GM12878 (cell line): ENCODE measurements at regions not wholly inside any gene's neighbourhood (a gene's known extent, or its start where the extent isn't known, plus 50 kb on each side); places are given as distances from the start of the nearest gene placed in this dataset.
A peak's percentile ranks its signal among the peaks of the same experiment; 100 is the strongest.

ENCODE experiments used
- CREM ChIP-seq: IDR thresholded peaks from 2 replicates; pipeline ENCODE4 v1.6.1; 2014; ENCODE audit warnings: antibody characterized with exemption, low read depth
- EZH2 ChIP-seq: IDR thresholded peaks from 2 replicates; pipeline ENCODE4 v1.6.1; 2012; ENCODE audit warnings: low read depth, mild to moderate bottlenecking, control low read depth, inconsistent platforms, low read length, borderline replicate concordance; ENCODE audit not compliant: control insufficient read depth
- IRF4 ChIP-seq: IDR thresholded peaks from 2 replicates; pipeline ENCODE4 v1.6.1; 2011; ENCODE audit warnings: low read depth, low read length
- RFX5 ChIP-seq: IDR thresholded peaks from 2 replicates; pipeline ENCODE4 v1.6.1; 2011; ENCODE audit warnings: low read depth, low read length, improper control_type of control experiment
- ZBED1 ChIP-seq: IDR thresholded peaks from 2 replicates; pipeline ENCODE4 v1.6.1; 2016; ENCODE audit warnings: borderline replicate concordance
- TF ChIP-seq, protein P1 (sequence below): fragments of 450-650 bp; formaldehyde crosslinking; IDR thresholded peaks from 2 replicates; pipeline ENCODE4 v1.5.0; 2022; ENCODE audit warnings: mild to moderate bottlenecking, missing genetic modification characterization
- TF ChIP-seq, protein P2 (sequence below): fragments of 450-650 bp; IDR thresholded peaks from 2 replicates; pipeline ENCODE4 v1.6.1; 2017; ENCODE audit warnings: mild to moderate bottlenecking, low read depth, inconsistent platforms; ENCODE audit not compliant: poor library complexity, severe bottlenecking
- TF ChIP-seq, protein P3 (sequence below): fragments of 450-650 bp; IDR thresholded peaks from 2 replicates; pipeline ENCODE4 v1.6.1; 2017; ENCODE audit warnings: antibody characterized with exemption, mild to moderate bottlenecking, moderate library complexity
- TF ChIP-seq, protein P4 (sequence below): fragments of 450-650 bp; IDR thresholded peaks from 2 replicates; pipeline ENCODE4 v1.6.1; 2017; ENCODE audit warnings: low read depth, mild to moderate bottlenecking, moderate library complexity

- TF ChIP-seq, protein P1, sequence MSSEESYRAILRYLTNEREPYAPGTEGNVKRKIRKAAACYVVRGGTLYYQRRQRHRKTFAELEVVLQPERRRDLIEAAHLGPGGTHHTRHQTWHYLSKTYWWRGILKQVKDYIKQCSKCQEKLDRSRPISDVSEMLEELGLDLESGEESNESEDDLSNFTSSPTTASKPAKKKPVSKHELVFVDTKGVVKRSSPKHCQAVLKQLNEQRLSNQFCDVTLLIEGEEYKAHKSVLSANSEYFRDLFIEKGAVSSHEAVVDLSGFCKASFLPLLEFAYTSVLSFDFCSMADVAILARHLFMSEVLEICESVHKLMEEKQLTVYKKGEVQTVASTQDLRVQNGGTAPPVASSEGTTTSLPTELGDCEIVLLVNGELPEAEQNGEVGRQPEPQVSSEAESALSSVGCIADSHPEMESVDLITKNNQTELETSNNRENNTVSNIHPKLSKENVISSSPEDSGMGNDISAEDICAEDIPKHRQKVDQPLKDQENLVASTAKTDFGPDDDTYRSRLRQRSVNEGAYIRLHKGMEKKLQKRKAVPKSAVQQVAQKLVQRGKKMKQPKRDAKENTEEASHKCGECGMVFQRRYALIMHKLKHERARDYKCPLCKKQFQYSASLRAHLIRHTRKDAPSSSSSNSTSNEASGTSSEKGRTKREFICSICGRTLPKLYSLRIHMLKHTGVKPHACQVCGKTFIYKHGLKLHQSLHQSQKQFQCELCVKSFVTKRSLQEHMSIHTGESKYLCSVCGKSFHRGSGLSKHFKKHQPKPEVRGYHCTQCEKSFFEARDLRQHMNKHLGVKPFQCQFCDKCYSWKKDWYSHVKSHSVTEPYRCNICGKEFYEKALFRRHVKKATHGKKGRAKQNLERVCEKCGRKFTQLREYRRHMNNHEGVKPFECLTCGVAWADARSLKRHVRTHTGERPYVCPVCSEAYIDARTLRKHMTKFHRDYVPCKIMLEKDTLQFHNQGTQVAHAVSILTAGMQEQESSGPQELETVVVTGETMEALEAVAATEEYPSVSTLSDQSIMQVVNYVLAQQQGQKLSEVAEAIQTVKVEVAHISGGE, result no peak
- TF ChIP-seq, protein P2, sequence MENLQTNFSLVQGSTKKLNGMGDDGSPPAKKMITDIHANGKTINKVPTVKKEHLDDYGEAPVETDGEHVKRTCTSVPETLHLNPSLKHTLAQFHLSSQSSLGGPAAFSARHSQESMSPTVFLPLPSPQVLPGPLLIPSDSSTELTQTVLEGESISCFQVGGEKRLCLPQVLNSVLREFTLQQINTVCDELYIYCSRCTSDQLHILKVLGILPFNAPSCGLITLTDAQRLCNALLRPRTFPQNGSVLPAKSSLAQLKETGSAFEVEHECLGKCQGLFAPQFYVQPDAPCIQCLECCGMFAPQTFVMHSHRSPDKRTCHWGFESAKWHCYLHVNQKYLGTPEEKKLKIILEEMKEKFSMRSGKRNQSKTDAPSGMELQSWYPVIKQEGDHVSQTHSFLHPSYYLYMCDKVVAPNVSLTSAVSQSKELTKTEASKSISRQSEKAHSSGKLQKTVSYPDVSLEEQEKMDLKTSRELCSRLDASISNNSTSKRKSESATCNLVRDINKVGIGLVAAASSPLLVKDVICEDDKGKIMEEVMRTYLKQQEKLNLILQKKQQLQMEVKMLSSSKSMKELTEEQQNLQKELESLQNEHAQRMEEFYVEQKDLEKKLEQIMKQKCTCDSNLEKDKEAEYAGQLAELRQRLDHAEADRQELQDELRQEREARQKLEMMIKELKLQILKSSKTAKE, result peak; percentile 47
- TF ChIP-seq IRF4, result 0 out of 2 replicates have a peak, but pooled peaks have one; percentile 12
- TF ChIP-seq CREM, result peak; percentile 45; the same call in 1 of the 2 replicates
- TF ChIP-seq, protein P3, sequence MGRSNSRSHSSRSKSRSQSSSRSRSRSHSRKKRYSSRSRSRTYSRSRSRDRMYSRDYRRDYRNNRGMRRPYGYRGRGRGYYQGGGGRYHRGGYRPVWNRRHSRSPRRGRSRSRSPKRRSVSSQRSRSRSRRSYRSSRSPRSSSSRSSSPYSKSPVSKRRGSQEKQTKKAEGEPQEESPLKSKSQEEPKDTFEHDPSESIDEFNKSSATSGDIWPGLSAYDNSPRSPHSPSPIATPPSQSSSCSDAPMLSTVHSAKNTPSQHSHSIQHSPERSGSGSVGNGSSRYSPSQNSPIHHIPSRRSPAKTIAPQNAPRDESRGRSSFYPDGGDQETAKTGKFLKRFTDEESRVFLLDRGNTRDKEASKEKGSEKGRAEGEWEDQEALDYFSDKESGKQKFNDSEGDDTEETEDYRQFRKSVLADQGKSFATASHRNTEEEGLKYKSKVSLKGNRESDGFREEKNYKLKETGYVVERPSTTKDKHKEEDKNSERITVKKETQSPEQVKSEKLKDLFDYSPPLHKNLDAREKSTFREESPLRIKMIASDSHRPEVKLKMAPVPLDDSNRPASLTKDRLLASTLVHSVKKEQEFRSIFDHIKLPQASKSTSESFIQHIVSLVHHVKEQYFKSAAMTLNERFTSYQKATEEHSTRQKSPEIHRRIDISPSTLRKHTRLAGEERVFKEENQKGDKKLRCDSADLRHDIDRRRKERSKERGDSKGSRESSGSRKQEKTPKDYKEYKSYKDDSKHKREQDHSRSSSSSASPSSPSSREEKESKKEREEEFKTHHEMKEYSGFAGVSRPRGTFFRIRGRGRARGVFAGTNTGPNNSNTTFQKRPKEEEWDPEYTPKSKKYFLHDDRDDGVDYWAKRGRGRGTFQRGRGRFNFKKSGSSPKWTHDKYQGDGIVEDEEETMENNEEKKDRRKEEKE, result no peak
- TF ChIP-seq EZH2, result no peak
- TF ChIP-seq, protein P4, sequence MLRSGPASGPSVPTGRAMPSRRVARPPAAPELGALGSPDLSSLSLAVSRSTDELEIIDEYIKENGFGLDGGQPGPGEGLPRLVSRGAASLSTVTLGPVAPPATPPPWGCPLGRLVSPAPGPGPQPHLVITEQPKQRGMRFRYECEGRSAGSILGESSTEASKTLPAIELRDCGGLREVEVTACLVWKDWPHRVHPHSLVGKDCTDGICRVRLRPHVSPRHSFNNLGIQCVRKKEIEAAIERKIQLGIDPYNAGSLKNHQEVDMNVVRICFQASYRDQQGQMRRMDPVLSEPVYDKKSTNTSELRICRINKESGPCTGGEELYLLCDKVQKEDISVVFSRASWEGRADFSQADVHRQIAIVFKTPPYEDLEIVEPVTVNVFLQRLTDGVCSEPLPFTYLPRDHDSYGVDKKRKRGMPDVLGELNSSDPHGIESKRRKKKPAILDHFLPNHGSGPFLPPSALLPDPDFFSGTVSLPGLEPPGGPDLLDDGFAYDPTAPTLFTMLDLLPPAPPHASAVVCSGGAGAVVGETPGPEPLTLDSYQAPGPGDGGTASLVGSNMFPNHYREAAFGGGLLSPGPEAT, result peak; percentile 69
- 0 out of 2 replicates have a peak, but pooled peaks have one; percentile 44 for TF ChIP-seq ZBED1
- no peak for TF ChIP-seq RFX5
Observed at GRCh38 chr2:181313845-181314244, 143.3 kb upstream of the ITGA4 start (continued).
